SKM-1 treated with dmso at 0.1 percent for 144 hours (cell line): ENCODE measurements at regions not wholly inside any gene's neighbourhood (a gene's known extent, or its start where the extent isn't known, plus 50 kb on each side); places are given as distances from the start of the nearest gene placed in this dataset.

ENCODE experiments used
- DNase-seq: peaks from one replicate; lab custom pipeline; 2025; ENCODE audit not compliant: unreplicated experiment; lab: John Stamatoyannopoulos, UW

GRCh38 chr7:45986355-45987298 is 65.6 kb upstream of the IGFBP3 start:
- DNase-seq = no peak

GRCh38 chr7:45985902-45986301 is 64.8 kb upstream of the IGFBP3 start:
- DNase-seq = no peak

GRCh38 chr7:45984386-45985295 is 63.6 kb upstream of the IGFBP3 start:
- no peak for DNase-seq

DNA sequence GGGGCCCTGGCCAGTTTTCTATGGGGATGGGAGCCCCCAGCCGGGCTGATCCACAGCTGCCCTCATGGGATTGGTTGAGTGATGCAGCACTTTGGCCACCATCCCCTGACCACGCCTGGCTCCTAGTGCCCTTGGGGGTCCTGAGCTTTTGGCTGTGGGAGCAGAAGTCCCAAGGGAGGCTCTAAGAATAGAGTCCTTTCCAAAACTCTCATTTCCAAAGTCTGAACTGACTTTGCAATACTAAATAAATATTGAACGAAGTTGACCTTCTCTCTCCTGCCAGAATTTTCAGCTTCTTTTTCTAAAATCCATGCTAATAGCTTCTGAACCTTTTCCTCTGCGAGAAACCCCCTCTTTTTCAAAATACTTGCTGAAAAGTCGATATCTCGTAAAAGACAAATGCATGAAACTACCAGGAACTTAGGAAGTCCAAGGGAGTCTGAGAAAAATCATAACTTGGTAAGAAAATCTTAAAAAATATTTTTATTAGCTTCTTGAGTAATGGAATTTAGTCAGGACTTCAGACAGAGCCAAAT is 62.7 kb upstream of the IGFBP3 start:
- DNase-seq = no peak

DNA sequence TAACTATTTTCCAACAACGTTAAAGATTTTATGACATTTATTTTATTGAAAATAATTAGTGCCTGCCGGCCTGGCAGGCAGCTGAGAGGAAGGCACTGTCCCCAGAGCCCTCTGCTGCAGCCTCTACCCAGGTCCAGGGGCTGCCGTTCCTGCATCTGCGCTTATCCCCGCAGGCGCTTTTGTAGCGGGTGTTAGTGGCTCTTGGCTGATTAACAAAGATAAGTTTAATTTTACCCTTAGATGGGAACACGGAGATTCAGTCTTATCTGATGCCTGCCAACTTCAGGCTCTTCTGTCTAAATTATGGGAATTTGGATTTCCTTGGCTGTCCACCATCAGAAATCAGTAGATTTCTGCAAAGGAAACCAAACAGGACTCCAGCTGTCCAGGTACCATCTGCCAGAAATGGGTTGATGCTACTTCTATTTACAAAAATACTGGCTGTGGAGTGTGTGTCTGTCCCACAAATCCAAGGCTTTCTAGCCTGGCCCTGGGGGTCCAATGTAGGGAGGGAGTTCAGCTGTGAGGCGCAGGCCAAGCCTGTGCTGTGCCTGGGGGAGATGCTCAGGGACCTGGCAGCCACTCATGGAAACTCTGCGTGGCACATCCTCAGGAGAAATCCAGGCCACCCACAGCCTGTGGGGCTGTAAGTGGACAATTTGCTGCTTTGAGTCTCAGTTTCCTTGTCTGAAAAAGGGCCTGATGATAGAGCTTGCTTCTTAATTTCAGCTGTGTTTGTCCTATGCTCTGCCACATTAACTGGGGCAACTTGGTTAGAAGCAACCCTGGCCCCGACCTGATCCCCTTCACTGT is 62.0 kb upstream of the IGFBP3 start:
- DNase-seq = no peak

GRCh38 chr7:45982132-45982531 is 61.1 kb upstream of the IGFBP3 start:
- no peak for DNase-seq

- no peak for DNase-seq
Observed at GRCh38 chr7:45980973-45981372, 59.9 kb upstream of the IGFBP3 start.

- no peak for DNase-seq
Observed at GRCh38 chr7:45980181-45980905, 59.3 kb upstream of the IGFBP3 start.

- DNase-seq = no peak
Observed at GRCh38 chr7:45979275-45980180, 58.5 kb upstream of the IGFBP3 start.

- DNase-seq = no peak
Observed at GRCh38 chr7:45978731-45979211, 57.7 kb upstream of the IGFBP3 start.

DNA sequence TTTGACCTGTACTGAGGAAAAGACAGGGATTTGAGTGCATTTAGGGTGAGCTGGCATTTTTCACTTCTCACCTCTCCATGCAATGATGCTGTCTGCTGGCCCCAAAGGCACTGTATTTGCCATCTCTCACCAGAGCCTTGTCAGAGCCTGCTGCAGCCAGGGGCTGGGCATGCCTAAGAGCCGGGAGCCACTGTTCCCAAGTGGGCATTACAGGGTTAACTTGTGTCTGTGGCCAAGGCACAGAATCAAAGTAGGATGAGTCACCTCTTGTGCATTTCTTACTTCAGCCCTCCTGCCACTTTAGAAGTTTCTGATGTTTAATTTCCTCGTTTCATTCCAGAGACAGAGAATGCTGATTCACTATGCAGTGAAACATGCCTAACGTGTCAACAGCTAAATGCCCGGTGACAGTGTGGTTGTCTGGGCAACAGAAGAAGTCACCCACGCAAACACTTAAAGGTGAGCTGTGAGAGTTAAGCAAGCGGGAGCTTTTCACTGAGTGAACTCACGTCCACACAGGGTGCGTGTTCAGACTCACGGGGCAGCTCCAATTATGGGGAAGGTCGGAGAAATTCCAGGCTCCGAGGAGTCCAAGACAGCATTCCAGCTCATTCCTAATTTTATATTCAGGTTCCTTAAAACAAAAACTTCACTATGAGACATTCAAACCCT is 57.1 kb upstream of the IGFBP3 start:
- no peak for DNase-seq

DNA sequence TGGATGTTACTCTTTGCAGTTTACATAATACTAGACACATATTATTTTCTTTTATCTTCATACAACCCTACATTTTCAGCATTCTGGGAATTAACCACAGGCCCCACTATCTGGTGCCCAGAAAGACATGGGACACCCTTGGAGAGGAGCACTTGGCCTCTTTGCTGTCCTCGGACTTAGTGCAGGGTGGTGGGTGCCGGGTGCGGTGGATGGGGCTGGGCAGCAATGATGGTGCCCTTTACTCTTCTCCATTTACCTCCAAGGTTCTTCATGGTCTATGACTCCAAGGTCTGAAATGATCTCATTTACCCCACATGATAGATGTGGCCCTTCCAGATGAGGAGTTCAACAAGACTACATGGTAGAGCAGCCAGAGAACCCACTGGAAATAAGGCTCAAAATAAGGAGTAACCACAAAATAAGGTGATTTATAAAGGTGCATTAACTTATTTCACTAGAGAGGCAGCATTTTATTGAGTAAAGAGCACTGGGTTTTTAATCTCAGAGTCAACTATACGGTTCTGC is 56.2 kb upstream of the IGFBP3 start:
- no peak for DNase-seq

DNA sequence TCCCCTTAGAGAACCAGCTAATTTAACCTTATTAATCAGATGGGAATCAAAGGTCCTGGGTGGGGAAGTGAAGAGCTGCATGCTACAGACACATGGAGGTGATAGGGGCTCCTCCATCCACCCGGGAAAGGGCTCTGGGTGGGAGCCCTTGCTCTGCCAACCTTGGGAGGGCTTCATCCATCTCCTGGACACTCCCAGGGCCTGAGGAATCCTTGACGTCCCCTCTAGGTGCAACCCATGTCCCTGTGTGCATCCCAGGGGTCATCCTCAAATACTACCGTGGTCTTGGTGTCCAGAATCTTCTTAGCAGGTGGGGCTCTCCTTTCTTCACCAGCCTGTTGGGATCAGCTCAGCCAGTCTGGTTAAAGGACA is 55.4 kb upstream of the IGFBP3 start:
- DNase-seq = no peak

DNA sequence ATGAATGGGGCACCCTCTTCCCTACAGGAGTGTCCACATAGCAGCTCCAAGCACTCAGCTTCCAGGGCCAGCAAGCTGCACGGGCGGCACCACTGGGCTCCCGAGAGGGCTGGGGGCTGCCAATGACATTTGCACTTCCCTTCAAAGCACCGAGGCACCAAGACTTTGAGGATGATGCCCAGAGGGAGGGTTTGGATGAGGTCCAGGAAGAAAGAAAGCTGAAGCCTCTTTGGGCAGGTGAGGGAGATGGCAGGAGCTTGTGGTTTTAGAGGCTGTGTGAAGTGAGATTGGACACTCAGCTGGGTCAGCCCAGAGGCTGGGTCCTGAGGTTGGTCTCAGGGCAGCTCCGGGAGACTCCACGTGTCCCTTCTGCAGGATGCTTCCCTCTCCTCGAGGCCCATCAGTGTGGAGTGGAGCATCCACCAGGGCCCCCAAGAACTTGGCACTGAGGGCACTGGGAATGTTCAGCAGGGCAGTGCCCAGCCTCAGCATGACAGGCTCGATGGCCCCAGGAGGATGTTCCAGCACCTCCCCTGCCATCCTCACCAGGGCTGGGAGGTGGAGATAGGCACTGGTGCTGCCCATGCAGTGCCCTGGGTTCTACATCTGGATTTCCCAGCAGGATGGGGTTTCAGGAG is 54.9 kb upstream of the IGFBP3 start:
- no peak for DNase-seq

GRCh38 chr7:45975367-45975766 is 54.3 kb upstream of the IGFBP3 start:
- DNase-seq = no peak

DNA sequence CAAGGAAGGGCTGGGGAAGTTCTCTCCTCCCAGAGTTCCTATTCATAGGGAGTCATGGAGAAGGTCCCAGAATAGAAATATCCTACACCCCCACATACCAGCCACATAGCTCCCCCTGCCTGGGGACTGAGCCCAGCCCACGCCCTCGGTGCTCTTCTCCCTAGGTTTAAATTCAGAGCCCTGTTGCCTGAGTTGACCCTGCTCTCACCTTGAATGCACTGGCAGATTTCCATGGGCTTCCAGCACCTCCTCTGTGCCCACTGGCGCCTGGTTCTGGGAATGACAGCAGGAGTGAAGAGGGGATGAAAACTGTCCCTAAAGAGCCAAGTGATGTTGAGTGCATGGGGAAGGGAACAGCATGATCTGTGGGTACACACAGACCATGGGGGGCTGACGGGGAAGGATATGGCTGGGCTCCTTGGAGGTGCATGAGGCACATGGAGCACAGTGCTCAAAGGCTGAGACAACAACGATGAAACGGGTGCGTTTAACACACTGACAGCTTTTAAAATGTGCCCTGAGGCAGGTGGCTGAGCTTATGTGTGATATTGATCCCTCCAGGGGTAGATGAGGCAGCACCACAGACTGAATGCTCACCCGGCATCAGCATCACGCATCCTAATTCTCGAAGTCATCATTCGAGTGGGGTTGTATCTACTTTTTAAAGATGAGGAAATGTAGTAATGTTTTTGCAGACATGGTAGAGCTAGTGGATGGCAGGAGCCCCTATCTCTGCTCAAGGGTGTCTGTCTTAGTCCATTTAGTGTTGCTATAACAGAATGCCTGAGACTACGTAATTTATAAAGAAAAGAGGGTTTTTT is 53.7 kb upstream of the IGFBP3 start:
- no peak for DNase-seq
